Peyer's patch (tissue), 4 donors: ENCODE measurements at regions not wholly inside any gene's neighbourhood (a gene's known extent, or its start where the extent isn't known, plus 50 kb on each side); places are given as distances from the start of the nearest gene placed in this dataset.

Experiments
- DNase-seq, 3 donors: peaks; one replicate each; pipeline ENCODE4 v3.0.0-alpha.2; 2017 to 2019
- H3K27ac ChIP-seq, 4 donors: fragments of 200-600 bp; sonication (generic); one replicate each; pipeline ENCODE4 v1.5.1; 2016 to 2019
- H3K27me3 ChIP-seq, 2 donors: fragments of 200-600 bp; sonication (generic); one replicate each; pipeline ENCODE4 v1.5.1; 2019
- H3K36me3 ChIP-seq, 3 donors: fragments of 200-600 bp; sonication (generic); one replicate each; pipeline ENCODE4 v1.5.1; 2016 to 2019
- H3K4me1 ChIP-seq, 4 donors: fragments of 200-600 bp; sonication (generic); one replicate each; pipeline ENCODE4 v1.5.1; 2016 to 2019
- H3K4me3 ChIP-seq, 4 donors: fragments of 200-600 bp; sonication (generic); 1 replicate in 3 of 4; 2 replicates in 1 of 4; pipeline ENCODE4 v1.5.1; 2016 to 2019; ENCODE audit warnings: mild to moderate bottlenecking in 1 of 4
- H3K9me3 ChIP-seq, 4 donors: fragments of 200-600 bp; sonication (generic); one replicate each; pipeline ENCODE4 v1.5.1; 2016 to 2019; ENCODE audit warnings: mild to moderate bottlenecking in 1 of 4
- CTCF ChIP-seq, 6 experiments: fragments of 450-650 bp in 4 of 6; fragments of 200-600 bp in 2 of 6; sonication (generic) in 1 of 6; IDR thresholded peaks; one replicate each; pipeline ENCODE4 v1.5.1; 2017 to 2019; ENCODE audit warnings: antibody characterized with exemption in 6 of 6, mild to moderate bottlenecking in 3 of 6, moderate library complexity in 1 of 6
- POLR2A ChIP-seq, 2 donors: fragments of 450-650 bp; IDR thresholded peaks; one replicate each; pipeline ENCODE4 v1.5.1; 2017; ENCODE audit warnings: antibody characterized with exemption in 2 of 2, mild to moderate bottlenecking in 2 of 2, moderate library complexity in 2 of 2

GRCh38 chr2:7497178-7497577, 580.0 kb downstream of the RNF144A start:
- H3K27ac ChIP-seq: no peak overlapping the region
- H3K4me3 ChIP-seq: no peak overlapping the region
- H3K27me3 ChIP-seq: no peaks in the 10 kb centered on the region

DNA sequence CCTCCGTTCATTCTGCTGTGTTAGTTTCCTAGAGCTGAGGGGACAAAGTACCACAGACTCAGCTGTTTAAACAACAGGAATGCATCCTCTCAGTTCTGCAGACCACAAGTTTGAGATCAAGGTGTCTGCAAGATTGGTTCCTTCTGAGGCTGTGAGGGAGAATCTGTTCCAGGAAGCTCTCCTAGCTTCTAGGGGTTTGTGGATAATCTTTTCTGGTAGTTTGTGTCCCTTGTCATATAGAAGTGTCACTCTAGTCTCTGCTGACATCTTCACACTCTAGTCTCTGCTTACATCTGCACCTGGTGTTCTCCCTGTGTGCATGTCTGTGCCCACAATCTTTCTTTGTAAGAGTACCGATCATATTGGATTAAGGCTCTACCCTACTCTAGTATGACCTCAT, 581.8 kb downstream of the RNF144A start:
- Histone ChIP-seq H3K4me3 (no peak overlapping the region), H3K27ac (no peak overlapping the region), H3K9me3 (no peaks in the 10 kb centered on the region), H3K36me3 (no peaks in the 10 kb centered on the region), H3K4me1 (no peaks in the 10 kb centered on the region), H3K27me3 (no peaks in the 10 kb centered on the region)
- DNase-seq: no peak
- TF ChIP-seq CTCF (IDR thresholded peaks at IDR 0.05): no peak
- no peak for TF ChIP-seq POLR2A (IDR thresholded peaks at IDR 0.05)

More at GRCh38 chr2:7497178-7497577, 580.0 kb downstream of the RNF144A start:
- Histone ChIP-seq H3K9me3 (no peaks in the 10 kb centered on the region), H3K36me3 (no peaks in the 10 kb centered on the region), H3K4me1 (no peaks in the 10 kb centered on the region)
- no peak for TF ChIP-seq CTCF (IDR thresholded peaks at IDR 0.05)
- no peak for TF ChIP-seq POLR2A (IDR thresholded peaks at IDR 0.05)
- no peak for DNase-seq

DNA sequence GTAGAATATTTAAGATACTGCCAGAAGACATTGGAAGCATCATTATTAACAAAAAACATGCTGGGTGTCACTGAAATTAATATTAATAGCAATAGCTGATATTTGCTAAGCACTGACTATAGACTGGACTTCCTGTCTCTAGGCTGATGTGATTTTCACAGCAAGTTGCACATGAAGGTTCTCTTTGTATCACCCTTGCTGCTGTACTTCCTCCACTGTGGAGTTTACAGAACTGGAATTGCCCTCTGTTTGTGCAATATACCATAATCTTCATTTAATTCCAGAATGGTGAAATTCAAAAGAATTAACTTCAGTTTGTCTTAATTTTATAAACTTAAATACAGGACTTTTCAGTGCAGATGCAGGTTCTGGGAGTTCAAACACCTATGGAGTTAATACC, 585.1 kb downstream of the RNF144A start:
- no peak overlapping the region for H3K4me3 ChIP-seq
- H3K27ac ChIP-seq: no peak overlapping the region
- DNase-seq: no peak
- no peaks in the 10 kb centered on the region for H3K4me1 ChIP-seq
- no peaks in the 10 kb centered on the region for H3K27me3 ChIP-seq
- H3K36me3 ChIP-seq: no peaks in the 10 kb centered on the region
- TF ChIP-seq POLR2A (IDR thresholded peaks at IDR 0.05) (no peak), CTCF (IDR thresholded peaks at IDR 0.05) (no peak)
- H3K9me3 ChIP-seq: no peaks in the 10 kb centered on the region

DNA sequence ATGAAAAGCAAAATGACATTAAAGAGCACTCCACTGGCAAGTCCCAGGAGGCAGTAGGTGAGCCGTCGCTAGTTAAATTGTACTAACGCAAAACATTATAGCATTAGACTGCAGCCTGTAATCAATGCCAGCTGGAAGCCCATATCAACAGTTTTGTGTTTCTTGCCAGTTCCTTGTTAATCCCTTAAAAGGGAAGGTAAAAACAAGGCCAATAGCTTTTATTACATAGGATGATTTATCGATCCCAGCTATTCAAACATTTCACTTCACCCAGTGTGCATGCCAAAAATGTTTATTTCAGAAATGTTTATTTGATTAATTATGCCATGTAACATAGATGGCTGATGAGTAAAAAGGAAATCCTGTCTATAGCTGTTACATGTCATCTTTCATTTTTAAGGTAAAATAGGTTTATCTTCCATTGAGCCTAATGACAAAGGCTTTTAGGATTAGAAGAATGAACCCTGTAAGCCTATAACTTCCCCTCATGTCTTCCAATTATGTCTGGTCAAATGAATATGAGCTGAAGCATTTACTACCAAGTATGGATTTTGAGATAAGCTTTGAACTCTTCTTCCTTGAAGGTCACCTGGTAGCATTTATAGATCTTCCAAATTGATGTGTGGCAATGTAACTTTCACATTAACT, 591.2 kb downstream of the RNF144A start:
- no peak for TF ChIP-seq CTCF (IDR thresholded peaks at IDR 0.05)
- TF ChIP-seq POLR2A (IDR thresholded peaks at IDR 0.05): no peak
- H3K4me3 ChIP-seq: no peak overlapping the region
- DNase-seq: no peak
- no peaks in the 10 kb centered on the region for H3K4me1 ChIP-seq
- H3K9me3 ChIP-seq: no peaks in the 10 kb centered on the region
- H3K36me3 ChIP-seq: no peaks in the 10 kb centered on the region
- no peak overlapping the region for H3K27ac ChIP-seq
- H3K27me3 ChIP-seq: no peaks in the 10 kb centered on the region

DNA sequence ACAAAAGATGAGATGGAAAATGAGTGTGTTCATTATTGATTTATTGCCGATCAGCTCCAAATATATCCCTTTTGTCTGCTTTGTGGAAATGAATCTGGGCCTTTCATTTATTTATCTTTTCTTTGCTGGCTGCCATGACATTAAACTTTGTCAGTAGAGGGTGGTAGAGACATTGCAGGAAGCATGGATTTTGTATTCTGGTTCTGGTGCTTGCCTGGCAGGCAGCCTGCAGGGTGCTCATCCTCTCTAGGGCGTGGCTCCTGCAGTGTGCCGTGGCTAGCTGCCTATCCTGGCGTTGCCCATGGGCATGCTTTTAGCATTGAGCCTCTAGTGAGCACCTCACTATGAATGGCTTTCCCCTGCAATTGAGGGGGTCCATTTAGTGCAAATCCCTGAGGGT, 593.1 kb downstream of the RNF144A start:
- Histone ChIP-seq H3K27ac (no peak overlapping the region), H3K9me3 (no peaks in the 10 kb centered on the region), H3K4me3 (no peak overlapping the region), H3K4me1 (no peaks in the 10 kb centered on the region), H3K36me3 (no peaks in the 10 kb centered on the region), H3K27me3 (no peaks in the 10 kb centered on the region)
- TF ChIP-seq POLR2A (IDR thresholded peaks at IDR 0.05): no peak
- no peak for TF ChIP-seq CTCF (IDR thresholded peaks at IDR 0.05)
- no peak for DNase-seq

DNA sequence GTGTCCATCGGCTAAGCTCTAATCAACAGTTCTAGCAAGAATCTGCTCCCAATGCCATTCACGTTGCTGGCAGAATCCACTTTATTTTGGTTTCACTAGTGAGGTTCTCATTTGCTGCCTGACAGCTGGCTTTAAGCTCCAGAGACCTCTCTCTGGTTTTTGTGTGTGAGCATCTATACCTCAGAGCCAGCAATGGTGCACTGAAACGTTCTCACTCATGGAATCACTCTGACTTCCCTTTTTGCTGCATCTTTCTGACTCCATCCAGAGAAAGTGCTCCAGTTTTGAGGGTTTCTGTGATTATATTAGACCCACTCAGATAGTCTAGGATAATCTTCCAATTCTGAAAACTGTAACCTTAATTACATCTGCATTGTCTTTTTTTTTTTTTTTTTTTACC, 596.6 kb downstream of the RNF144A start:
- no peaks in the 10 kb centered on the region for H3K36me3 ChIP-seq
- TF ChIP-seq CTCF (IDR thresholded peaks at IDR 0.05): no peak
- no peak for DNase-seq
- H3K9me3 ChIP-seq: no peaks in the 10 kb centered on the region
- no peaks in the 10 kb centered on the region for H3K4me1 ChIP-seq
- no peak overlapping the region for H3K27ac ChIP-seq
- no peak overlapping the region for H3K4me3 ChIP-seq
- H3K27me3 ChIP-seq: no peaks in the 10 kb centered on the region
